GM13977 (cell line): ENCODE measurements at regions not wholly inside any gene's neighbourhood (a gene's known extent, or its start where the extent isn't known, plus 50 kb on each side); places are given as distances from the start of the nearest gene placed in this dataset.

Experiments used
- DNase-seq: peaks from one replicate; pipeline ENCODE4 v3.0.0; 2012; ENCODE audit warnings: low spot score
- CTCF ChIP-seq: IDR thresholded peaks from 2 replicates; pipeline ENCODE4 v1.5.1; 2012; ENCODE audit warnings: mild to moderate bottlenecking, control low read depth; ENCODE audit not compliant: insufficient read depth; ENCODE audit errors: extremely low read depth, missing control alignments
- in situ Hi-C: fragments of 300-500 bp; cut with MboI; formaldehyde crosslinking; loops from one replicate; pipeline ENCODE4 v1.12.0; 2022; ENCODE audit warnings: low sequenced_read_pairs, low pct_unique_long_range_greater_than_20kb, mixed read lengths, inconsistent platforms; ENCODE audit not compliant: unreplicated experiment

GRCh38 chr10:78813526-78813925 lies 255.2 kb upstream of the ZMIZ1 start:
- no peak for TF ChIP-seq CTCF
- in situ Hi-C loops, result no loop called here
- no peak for DNase-seq

GRCh38 chr10:78813998-78814399 lies 254.8 kb upstream of the ZMIZ1 start:
- no peak for TF ChIP-seq CTCF
- no peak for DNase-seq
- in situ Hi-C loops, result no loop called here

GRCh38 chr10:78814407-78814806 lies 254.4 kb upstream of the ZMIZ1 start:
- no peak for DNase-seq
- no peak for TF ChIP-seq CTCF
- in situ Hi-C loops, result no loop called here

- no peak for DNase-seq
- no peak for TF ChIP-seq CTCF
- in situ Hi-C loops, result no loop called here
These were observed 252.9 kb upstream of the ZMIZ1 start for GRCh38 chr10:78815702-78816334.

GRCh38 chr10:78817361-78817760 lies 251.4 kb upstream of the ZMIZ1 start:
- no peak for TF ChIP-seq CTCF
- in situ Hi-C loops, result no loop called here
- DNase-seq, result no peak

GRCh38 chr10:78817804-78818203 lies 251.0 kb upstream of the ZMIZ1 start:
- in situ Hi-C loops, result no loop called here
- DNase-seq, result no peak
- TF ChIP-seq CTCF, result no peak
